ENCODE measurements at regions not wholly inside any gene's neighbourhood (a gene's known extent, or its start where the extent isn't known, plus 50 kb on each side); places are given as distances from the start of the nearest gene placed in this dataset.

- DNase-seq (ENCODE audit: low read depth in 4 of 6, low spot score in 6 of 6), result no peak
- H3K36me3 ChIP-seq (ENCODE audit: control insufficient read depth, insufficient read depth, low read length), result no peaks in the 10 kb centered on the region
- no peaks in the 10 kb centered on the region for H3K27me3 ChIP-seq (ENCODE audit: control insufficient read depth, insufficient read depth, low read length)
- no peaks in the 10 kb centered on the region for H3K9me3 ChIP-seq (ENCODE audit: control insufficient read depth, insufficient read depth, low read length)
- no peaks in the 10 kb centered on the region for H3K4me1 ChIP-seq (ENCODE audit: control insufficient read depth, insufficient read depth, low read length)
- no peak overlapping the region for H3K27ac ChIP-seq (ENCODE audit: low read depth, low read length)
- H3K4me3 ChIP-seq (ENCODE audit: low read depth, low read length), result no peak overlapping the region
- 62% methylated on average over 2 of the region's 5 CpGs for WGBS (ENCODE audit: insufficient coverage)
Measured at GRCh38 chr7:38066391-38066790, 111.7 kb upstream of the STARD3NL start.

GRCh38 chr7:38068461-38068860 is 109.6 kb upstream of the STARD3NL start:
- DNase-seq (ENCODE audit: low read depth in 4 of 6, low spot score in 6 of 6), result no peak
- no peak overlapping the region for H3K4me3 ChIP-seq (ENCODE audit: low read depth, low read length)
- no CpG with 5 or more reads among the region's 2 CpGs for WGBS (ENCODE audit: insufficient coverage)

GRCh38 chr7:38069052-38069451 is 109.0 kb upstream of the STARD3NL start:
- H3K27ac ChIP-seq (ENCODE audit: low read depth, low read length), result no peak overlapping the region
- H3K4me1 ChIP-seq (ENCODE audit: control insufficient read depth, insufficient read depth, low read length), result no peaks in the 10 kb centered on the region
- DNase-seq (ENCODE audit: low read depth in 4 of 6, low spot score in 6 of 6), result no peak
- no peaks in the 10 kb centered on the region for H3K36me3 ChIP-seq (ENCODE audit: control insufficient read depth, insufficient read depth, low read length)
- no peak overlapping the region for H3K4me3 ChIP-seq (ENCODE audit: low read depth, low read length)
- H3K9me3 ChIP-seq (ENCODE audit: control insufficient read depth, insufficient read depth, low read length), result no peaks in the 10 kb centered on the region
- H3K27me3 ChIP-seq (ENCODE audit: control insufficient read depth, insufficient read depth, low read length), result no peaks in the 10 kb centered on the region
- 96% methylated on average over 3 of the region's 6 CpGs for WGBS (ENCODE audit: insufficient coverage)

More at GRCh38 chr7:38068461-38068860, 109.6 kb upstream of the STARD3NL start:
- no peaks in the 10 kb centered on the region for H3K27me3 ChIP-seq (ENCODE audit: control insufficient read depth, insufficient read depth, low read length)
- no peaks in the 10 kb centered on the region for H3K9me3 ChIP-seq (ENCODE audit: control insufficient read depth, insufficient read depth, low read length)
- H3K27ac ChIP-seq (ENCODE audit: low read depth, low read length), result no peak overlapping the region
- no peaks in the 10 kb centered on the region for H3K4me1 ChIP-seq (ENCODE audit: control insufficient read depth, insufficient read depth, low read length)
- no peaks in the 10 kb centered on the region for H3K36me3 ChIP-seq (ENCODE audit: control insufficient read depth, insufficient read depth, low read length)

- Histone ChIP-seq H3K4me3 (ENCODE audit: low read depth, low read length) (no peak overlapping the region), H3K9me3 (ENCODE audit: control insufficient read depth, insufficient read depth, low read length) (no peaks in the 10 kb centered on the region), H3K27ac (ENCODE audit: low read depth, low read length) (no peak overlapping the region), H3K36me3 (ENCODE audit: control insufficient read depth, insufficient read depth, low read length) (no peaks in the 10 kb centered on the region), H3K27me3 (ENCODE audit: control insufficient read depth, insufficient read depth, low read length) (no peaks in the 10 kb centered on the region), H3K4me1 (ENCODE audit: control insufficient read depth, insufficient read depth, low read length) (no peaks in the 10 kb centered on the region)
- no CpG with 5 or more reads among the region's 1 CpG for WGBS (ENCODE audit: insufficient coverage)
- peak in 2 of 6 donors; percentile 39 to 70 for DNase-seq (ENCODE audit: low read depth in 4 of 6, low spot score in 6 of 6)
Measured at GRCh38 chr7:38070718-38071117, 107.3 kb upstream of the STARD3NL start.

- Histone ChIP-seq H3K27me3 (ENCODE audit: control insufficient read depth, insufficient read depth, low read length) (no peaks in the 10 kb centered on the region), H3K4me3 (ENCODE audit: low read depth, low read length) (no peak overlapping the region), H3K4me1 (ENCODE audit: control insufficient read depth, insufficient read depth, low read length) (no peaks in the 10 kb centered on the region), H3K36me3 (ENCODE audit: control insufficient read depth, insufficient read depth, low read length) (no peaks in the 10 kb centered on the region), H3K9me3 (ENCODE audit: control insufficient read depth, insufficient read depth, low read length) (no peaks in the 10 kb centered on the region), H3K27ac (ENCODE audit: low read depth, low read length) (no peak overlapping the region)
- DNase-seq (ENCODE audit: low read depth in 4 of 6, low spot score in 6 of 6), result no peak
Measured at GRCh38 chr7:38086857-38087256, 91.2 kb upstream of the STARD3NL start.

- DNase-seq (ENCODE audit: low read depth in 4 of 6, low spot score in 6 of 6), result peak in 2 of 6 donors; percentile 2 to 65
- H3K4me1 ChIP-seq (ENCODE audit: control insufficient read depth, insufficient read depth, low read length), result no peaks in the 10 kb centered on the region
Measured at GRCh38 chr7:38102507-38102906, 75.5 kb upstream of the STARD3NL start.

DNA sequence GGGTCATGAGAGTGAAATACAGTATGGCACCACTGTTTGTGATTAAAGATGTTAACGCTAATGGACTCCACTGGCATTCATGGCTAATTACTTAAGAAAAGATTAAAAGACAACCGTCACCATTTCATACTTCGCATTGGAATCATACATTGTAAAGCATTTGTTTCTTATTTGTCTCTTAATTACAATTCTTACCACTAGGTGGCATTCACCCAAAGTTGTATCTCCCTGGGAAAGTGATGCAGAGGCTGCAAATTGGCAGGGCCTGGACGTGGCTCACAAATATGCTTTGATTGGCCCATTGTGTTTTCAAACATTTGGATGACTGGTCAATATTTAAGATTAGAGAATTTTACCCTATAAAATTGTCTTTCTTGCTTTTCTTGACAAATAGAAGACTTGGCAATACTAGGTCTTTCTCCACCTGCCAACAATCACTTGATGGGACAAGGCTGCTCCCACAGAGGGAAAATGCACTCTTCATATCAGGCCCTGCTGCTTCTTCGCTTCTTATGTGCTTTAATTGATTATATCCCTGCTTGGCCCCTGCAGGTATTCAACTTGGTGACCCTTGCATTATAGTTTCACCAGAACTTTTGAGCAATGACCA is 72.1 kb upstream of the STARD3NL start:
- H3K4me3 ChIP-seq (ENCODE audit: low read depth, low read length), result no peak overlapping the region
- no peaks in the 10 kb centered on the region for H3K27me3 ChIP-seq (ENCODE audit: control insufficient read depth, insufficient read depth, low read length)
- no peaks in the 10 kb centered on the region for H3K9me3 ChIP-seq (ENCODE audit: control insufficient read depth, insufficient read depth, low read length)
- no peaks in the 10 kb centered on the region for H3K36me3 ChIP-seq (ENCODE audit: control insufficient read depth, insufficient read depth, low read length)
- no peaks in the 10 kb centered on the region for H3K4me1 ChIP-seq (ENCODE audit: control insufficient read depth, insufficient read depth, low read length)
- H3K27ac ChIP-seq (ENCODE audit: low read depth, low read length), result no peak overlapping the region
- DNase-seq (ENCODE audit: low read depth in 4 of 6, low spot score in 6 of 6), result peak; percentile 11 to 85 (median 26)
- 88% methylated on average over 1 of the region's 5 CpGs for WGBS (ENCODE audit: insufficient coverage)

More at GRCh38 chr7:38102507-38102906, 75.5 kb upstream of the STARD3NL start:
- H3K27ac ChIP-seq (ENCODE audit: low read depth, low read length), result peak overlapping the region; percentile 57
- H3K9me3 ChIP-seq (ENCODE audit: control insufficient read depth, insufficient read depth, low read length), result peaks cover 9% of the 10 kb centered on the region
- H3K27me3 ChIP-seq (ENCODE audit: control insufficient read depth, insufficient read depth, low read length), result no peaks in the 10 kb centered on the region
- no peaks in the 10 kb centered on the region for H3K36me3 ChIP-seq (ENCODE audit: control insufficient read depth, insufficient read depth, low read length)
- no peak overlapping the region for H3K4me3 ChIP-seq (ENCODE audit: low read depth, low read length)
- 67% methylated on average over 1 of the region's 1 CpG for WGBS (ENCODE audit: insufficient coverage)

DNA sequence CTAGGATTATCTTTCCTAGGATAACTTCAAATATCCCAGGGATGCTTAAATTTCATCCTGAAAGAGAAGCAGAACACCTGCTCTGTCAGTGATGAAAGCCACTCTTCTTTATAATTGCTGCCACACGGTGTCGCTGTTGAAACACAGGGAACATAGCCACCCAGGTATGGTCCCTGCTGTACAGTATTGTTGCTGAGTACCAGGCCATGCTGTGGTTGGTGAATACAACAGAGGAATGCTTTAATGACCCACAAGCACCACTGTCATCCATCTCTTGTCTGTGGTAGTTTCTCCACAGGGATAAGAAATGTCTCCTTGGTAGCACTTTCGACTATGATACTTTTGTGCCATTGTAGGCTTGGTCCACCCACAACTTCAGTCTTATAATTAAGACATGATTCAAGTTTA is 70.6 kb upstream of the STARD3NL start:
- no peaks in the 10 kb centered on the region for H3K9me3 ChIP-seq (ENCODE audit: control insufficient read depth, insufficient read depth, low read length)

GRCh38 chr7:38112075-38112474 is 66.0 kb upstream of the STARD3NL start:
- Histone ChIP-seq H3K4me1 (ENCODE audit: control insufficient read depth, insufficient read depth, low read length) (no peaks in the 10 kb centered on the region), H3K9me3 (ENCODE audit: control insufficient read depth, insufficient read depth, low read length) (no peaks in the 10 kb centered on the region), H3K4me3 (ENCODE audit: low read depth, low read length) (no peak overlapping the region), H3K27me3 (ENCODE audit: control insufficient read depth, insufficient read depth, low read length) (no peaks in the 10 kb centered on the region), H3K27ac (ENCODE audit: low read depth, low read length) (no peak overlapping the region), H3K36me3 (ENCODE audit: control insufficient read depth, insufficient read depth, low read length) (no peaks in the 10 kb centered on the region)
- WGBS (ENCODE audit: insufficient coverage), result 100% methylated on average over 1 of the region's 2 CpGs
- no peak for DNase-seq (ENCODE audit: low read depth in 4 of 6, low spot score in 6 of 6)

More for the DNA sequence above, 70.6 kb upstream of the STARD3NL start:
- Histone ChIP-seq H3K27ac (ENCODE audit: low read depth, low read length) (no peak overlapping the region), H3K27me3 (ENCODE audit: control insufficient read depth, insufficient read depth, low read length) (no peaks in the 10 kb centered on the region), H3K4me1 (ENCODE audit: control insufficient read depth, insufficient read depth, low read length) (no peaks in the 10 kb centered on the region), H3K4me3 (ENCODE audit: low read depth, low read length) (no peak overlapping the region), H3K36me3 (ENCODE audit: control insufficient read depth, insufficient read depth, low read length) (no peaks in the 10 kb centered on the region)
- peak; percentile 24 to 88 (median 40) for DNase-seq (ENCODE audit: low read depth in 4 of 6, low spot score in 6 of 6)
- WGBS (ENCODE audit: insufficient coverage), result 0% methylated on average over 1 of the region's 3 CpGs

DNA sequence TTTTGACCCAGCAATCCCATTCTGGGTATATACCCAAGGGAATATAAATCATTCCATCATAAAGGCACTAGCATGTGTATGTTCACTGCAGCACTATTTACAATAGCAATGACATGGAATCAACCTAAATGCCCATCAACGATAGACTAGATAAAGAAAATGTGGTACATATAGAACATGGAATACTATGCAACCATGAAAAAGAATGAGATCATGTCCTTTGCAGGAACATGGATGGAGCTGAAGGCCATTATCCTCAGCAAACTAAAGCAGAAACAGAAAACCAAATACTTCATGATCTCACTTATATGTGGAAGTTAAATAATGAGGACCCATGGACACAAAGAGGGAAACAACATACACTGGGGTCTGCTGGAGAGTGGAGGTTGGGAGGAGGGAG is 58.0 kb upstream of the STARD3NL start:
- no peak for DNase-seq (ENCODE audit: low read depth in 4 of 6, low spot score in 6 of 6)
- WGBS (ENCODE audit: insufficient coverage), result no CpG with 5 or more reads among the region's 1 CpG
- no peaks in the 10 kb centered on the region for H3K4me1 ChIP-seq (ENCODE audit: control insufficient read depth, insufficient read depth, low read length)
- H3K27ac ChIP-seq (ENCODE audit: low read depth, low read length), result no peak overlapping the region
- no peaks in the 10 kb centered on the region for H3K9me3 ChIP-seq (ENCODE audit: control insufficient read depth, insufficient read depth, low read length)
- no peak overlapping the region for H3K4me3 ChIP-seq (ENCODE audit: low read depth, low read length)
- no peaks in the 10 kb centered on the region for H3K36me3 ChIP-seq (ENCODE audit: control insufficient read depth, insufficient read depth, low read length)
- H3K27me3 ChIP-seq (ENCODE audit: control insufficient read depth, insufficient read depth, low read length), result no peaks in the 10 kb centered on the region

All from spinal cord (tissue), 9 donors.